WTC11 (cell line): ENCODE measurements at regions not wholly inside any gene's neighbourhood (a gene's known extent, or its start where the extent isn't known, plus 50 kb on each side); places are given as distances from the start of the nearest gene placed in this dataset.

ENCODE experiments used
- ATAC-seq: fragments of 200-7000 bp; cut with Tn5 transposase; 2 replicates; pipeline ENCODE4 v1.10.0; 2021; ENCODE audit warnings: mild to moderate bottlenecking, moderate library complexity
- CTCF ChIA-PET: fragments of 300-600 bp; sonication (Branson Sonifier 250); formaldehyde crosslinking; loops from one replicate; lab custom pipeline; 2021; ENCODE audit warnings: antibody characterized with exemption; lab: Charles Lee
- POLR2A ChIA-PET: fragments of 350-600 bp; sonication (Branson Sonifier 250); formaldehyde crosslinking; loops from one replicate; lab custom pipeline; 2021; ENCODE audit warnings: antibody characterized with exemption; lab: Charles Lee
- DNase-seq: peaks from one replicate; pipeline ENCODE4 v3.0.0; 2021; ENCODE audit warnings: low spot score
- H3K27ac Mint-ChIP-seq: 2 replicates; pipeline ENCODE4 v1.8.0; 2021; ENCODE audit warnings: mixed read lengths
- H3K27me3 Mint-ChIP-seq: 2 replicates; pipeline ENCODE4 v1.8.0; 2021; ENCODE audit warnings: low read depth, mild to moderate bottlenecking, moderate library complexity, mixed read lengths
- H3K36me3 Mint-ChIP-seq: 2 replicates; pipeline ENCODE4 v1.8.0; 2021; ENCODE audit warnings: mixed read lengths
- H3K4me1 Mint-ChIP-seq: 2 replicates; pipeline ENCODE4 v1.8.0; 2022; ENCODE audit warnings: mixed read lengths
- H3K4me3 Mint-ChIP-seq: 2 replicates; pipeline ENCODE4 v1.8.0; 2021; ENCODE audit warnings: mild to moderate bottlenecking, moderate library complexity, mixed read lengths
- H3K9me3 Mint-ChIP-seq: 2 replicates; pipeline ENCODE4 v1.8.0; 2021; ENCODE audit warnings: mixed read lengths
- ATF2 ChIP-seq: sonication (generic); formaldehyde crosslinking; IDR thresholded peaks from 2 replicates; pipeline ENCODE4 v1.8.1; 2022; ENCODE audit warnings: low read depth, missing genetic modification reagents, borderline replicate concordance
- E2F5 ChIP-seq: sonication (generic); formaldehyde crosslinking; IDR thresholded peaks from 2 replicates; pipeline ENCODE4 v1.8.1; 2022; ENCODE audit warnings: mild to moderate bottlenecking, moderate library complexity, missing genetic modification reagents
- ELF4 ChIP-seq: sonication (generic); formaldehyde crosslinking; IDR thresholded peaks from 2 replicates; pipeline ENCODE4 v1.8.1; 2022; ENCODE audit warnings: low read depth, mild to moderate bottlenecking, moderate library complexity, missing genetic modification reagents
- FOXJ3 ChIP-seq: sonication (generic); formaldehyde crosslinking; IDR thresholded peaks from 2 replicates; pipeline ENCODE4 v1.9.0; 2021; ENCODE audit warnings: missing genetic modification reagents, mild to moderate bottlenecking, borderline replicate concordance
- GTF2I ChIP-seq: fragments of 250-450 bp; sonication (Bioruptor Pico); conservative IDR thresholded peaks from 2 replicates; pipeline ENCODE4 v1.4.0; 2021; ENCODE audit warnings: mild to moderate bottlenecking
- IRF2 ChIP-seq: sonication (generic); formaldehyde crosslinking; IDR thresholded peaks from 2 replicates; pipeline ENCODE4 v1.8.0; 2022; ENCODE audit warnings: low read depth, missing genetic modification reagents, borderline replicate concordance
- SOX15 ChIP-seq: fragments of 250-450 bp; sonication (Bioruptor Pico); IDR thresholded peaks from 2 replicates; pipeline ENCODE4 v1.9.0; 2021; ENCODE audit warnings: mild to moderate bottlenecking
- ZBTB21 ChIP-seq: sonication (generic); formaldehyde crosslinking; IDR thresholded peaks from 2 replicates; pipeline ENCODE4 v1.8.1; 2023; ENCODE audit warnings: mild to moderate bottlenecking, missing genetic modification reagents, borderline replicate concordance
- ZNF219 ChIP-seq: sonication (generic); formaldehyde crosslinking; IDR thresholded peaks from 2 replicates; pipeline ENCODE4 v1.8.0; 2023; ENCODE audit warnings: missing genetic modification reagents, mild to moderate bottlenecking, borderline replicate concordance
- ZNF416 ChIP-seq: fragments of 250-450 bp; sonication (Bioruptor Pico); IDR thresholded peaks from 2 replicates; pipeline ENCODE4 v1.9.0; 2021; ENCODE audit warnings: mild to moderate bottlenecking, inconsistent platforms
- ZNF423 ChIP-seq: fragments of 250-450 bp; sonication (Bioruptor Pico); IDR thresholded peaks from 2 replicates; pipeline ENCODE4 v2.1.2; 2022; ENCODE audit warnings: mild to moderate bottlenecking, moderate library complexity
- ZNF532 ChIP-seq: fragments of 250-450 bp; sonication (Bioruptor Pico); IDR thresholded peaks from 2 replicates; pipeline ENCODE4 v1.9.0; 2021; ENCODE audit warnings: mild to moderate bottlenecking, borderline replicate concordance
- TF ChIP-seq, protein P1 (sequence below): sonication (generic); formaldehyde crosslinking; IDR thresholded peaks from 2 replicates; pipeline ENCODE4 v1.8.1; 2022; ENCODE audit warnings: mild to moderate bottlenecking, missing genetic modification reagents, moderate library complexity, borderline replicate concordance
- TF ChIP-seq, protein P2 (sequence below): sonication (generic); formaldehyde crosslinking; conservative IDR thresholded peaks from 2 replicates; pipeline ENCODE4 v1.8.1; 2022; ENCODE audit warnings: mild to moderate bottlenecking, missing genetic modification reagents
- TF ChIP-seq, protein P3 (sequence below): fragments of 250-450 bp; sonication (Bioruptor Pico); IDR thresholded peaks from 2 replicates; pipeline ENCODE4 v1.8.0; 2021; ENCODE audit warnings: mild to moderate bottlenecking
- TF ChIP-seq, protein P4 (sequence below): fragments of 200-600 bp; IDR thresholded peaks from 2 replicates; pipeline ENCODE4 v1.8.0; 2022; ENCODE audit warnings: antibody characterized with exemption
- TF ChIP-seq, protein P5 (sequence below): sonication (generic); formaldehyde crosslinking; IDR thresholded peaks from 2 replicates; pipeline ENCODE4 v1.8.0; 2022; ENCODE audit warnings: mild to moderate bottlenecking, missing genetic modification reagents

DNA sequence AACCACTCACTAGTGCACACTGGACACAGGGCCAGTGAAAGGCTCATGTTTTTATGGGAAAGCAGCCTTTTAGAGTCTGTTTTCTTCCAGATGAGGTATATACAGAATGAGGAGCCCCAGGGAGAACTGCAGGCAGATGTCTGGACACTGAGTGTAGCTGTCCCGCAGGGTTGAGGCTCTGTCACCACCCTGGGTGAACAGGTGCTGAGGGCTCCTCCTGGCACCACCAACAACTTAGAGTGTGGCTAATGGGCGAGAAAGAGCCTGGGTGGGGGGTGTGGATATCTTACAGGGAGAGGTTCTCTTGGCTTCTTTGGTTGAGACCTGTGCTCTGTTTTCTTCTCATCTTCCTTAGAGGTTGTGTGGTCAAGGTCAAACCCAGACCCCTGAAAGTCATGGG, 202.1 kb upstream of the GPR12 start:
- H3K4me3 Mint-ChIP-seq = no peak overlapping the region
- H3K4me1 Mint-ChIP-seq = peaks cover 10% of the 10 kb centered on the region
- CTCF ChIA-PET = interaction anchor here (1.1 to 6.0 kb wide), 5 partner anchors 10 to 400 kb away, joined by 3 to 31 read pairs (median 9); no protein-coding TSS in a partner anchor
- TF ChIP-seq E2F5 (CRISPR knock-in tag) (no peak), ATF2 (CRISPR knock-in tag) (no peak), ZNF219 (CRISPR knock-in tag) (no peak), IRF2 (CRISPR knock-in tag) (no peak)
- TF ChIP-seq, protein P1, sequence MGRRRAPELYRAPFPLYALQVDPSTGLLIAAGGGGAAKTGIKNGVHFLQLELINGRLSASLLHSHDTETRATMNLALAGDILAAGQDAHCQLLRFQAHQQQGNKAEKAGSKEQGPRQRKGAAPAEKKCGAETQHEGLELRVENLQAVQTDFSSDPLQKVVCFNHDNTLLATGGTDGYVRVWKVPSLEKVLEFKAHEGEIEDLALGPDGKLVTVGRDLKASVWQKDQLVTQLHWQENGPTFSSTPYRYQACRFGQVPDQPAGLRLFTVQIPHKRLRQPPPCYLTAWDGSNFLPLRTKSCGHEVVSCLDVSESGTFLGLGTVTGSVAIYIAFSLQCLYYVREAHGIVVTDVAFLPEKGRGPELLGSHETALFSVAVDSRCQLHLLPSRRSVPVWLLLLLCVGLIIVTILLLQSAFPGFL = no peak
- TF ChIP-seq, protein P2, sequence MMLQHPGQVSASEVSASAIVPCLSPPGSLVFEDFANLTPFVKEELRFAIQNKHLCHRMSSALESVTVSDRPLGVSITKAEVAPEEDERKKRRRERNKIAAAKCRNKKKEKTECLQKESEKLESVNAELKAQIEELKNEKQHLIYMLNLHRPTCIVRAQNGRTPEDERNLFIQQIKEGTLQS (CRISPR knock-in tag) = no peak
- TF ChIP-seq, protein P3, sequence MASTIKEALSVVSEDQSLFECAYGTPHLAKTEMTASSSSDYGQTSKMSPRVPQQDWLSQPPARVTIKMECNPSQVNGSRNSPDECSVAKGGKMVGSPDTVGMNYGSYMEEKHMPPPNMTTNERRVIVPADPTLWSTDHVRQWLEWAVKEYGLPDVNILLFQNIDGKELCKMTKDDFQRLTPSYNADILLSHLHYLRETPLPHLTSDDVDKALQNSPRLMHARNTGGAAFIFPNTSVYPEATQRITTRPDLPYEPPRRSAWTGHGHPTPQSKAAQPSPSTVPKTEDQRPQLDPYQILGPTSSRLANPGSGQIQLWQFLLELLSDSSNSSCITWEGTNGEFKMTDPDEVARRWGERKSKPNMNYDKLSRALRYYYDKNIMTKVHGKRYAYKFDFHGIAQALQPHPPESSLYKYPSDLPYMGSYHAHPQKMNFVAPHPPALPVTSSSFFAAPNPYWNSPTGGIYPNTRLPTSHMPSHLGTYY (CRISPR knock-in tag) = no peak
- TF ChIP-seq, protein P4, sequence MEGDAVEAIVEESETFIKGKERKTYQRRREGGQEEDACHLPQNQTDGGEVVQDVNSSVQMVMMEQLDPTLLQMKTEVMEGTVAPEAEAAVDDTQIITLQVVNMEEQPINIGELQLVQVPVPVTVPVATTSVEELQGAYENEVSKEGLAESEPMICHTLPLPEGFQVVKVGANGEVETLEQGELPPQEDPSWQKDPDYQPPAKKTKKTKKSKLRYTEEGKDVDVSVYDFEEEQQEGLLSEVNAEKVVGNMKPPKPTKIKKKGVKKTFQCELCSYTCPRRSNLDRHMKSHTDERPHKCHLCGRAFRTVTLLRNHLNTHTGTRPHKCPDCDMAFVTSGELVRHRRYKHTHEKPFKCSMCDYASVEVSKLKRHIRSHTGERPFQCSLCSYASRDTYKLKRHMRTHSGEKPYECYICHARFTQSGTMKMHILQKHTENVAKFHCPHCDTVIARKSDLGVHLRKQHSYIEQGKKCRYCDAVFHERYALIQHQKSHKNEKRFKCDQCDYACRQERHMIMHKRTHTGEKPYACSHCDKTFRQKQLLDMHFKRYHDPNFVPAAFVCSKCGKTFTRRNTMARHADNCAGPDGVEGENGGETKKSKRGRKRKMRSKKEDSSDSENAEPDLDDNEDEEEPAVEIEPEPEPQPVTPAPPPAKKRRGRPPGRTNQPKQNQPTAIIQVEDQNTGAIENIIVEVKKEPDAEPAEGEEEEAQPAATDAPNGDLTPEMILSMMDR = no peak
- TF ChIP-seq, protein P5, sequence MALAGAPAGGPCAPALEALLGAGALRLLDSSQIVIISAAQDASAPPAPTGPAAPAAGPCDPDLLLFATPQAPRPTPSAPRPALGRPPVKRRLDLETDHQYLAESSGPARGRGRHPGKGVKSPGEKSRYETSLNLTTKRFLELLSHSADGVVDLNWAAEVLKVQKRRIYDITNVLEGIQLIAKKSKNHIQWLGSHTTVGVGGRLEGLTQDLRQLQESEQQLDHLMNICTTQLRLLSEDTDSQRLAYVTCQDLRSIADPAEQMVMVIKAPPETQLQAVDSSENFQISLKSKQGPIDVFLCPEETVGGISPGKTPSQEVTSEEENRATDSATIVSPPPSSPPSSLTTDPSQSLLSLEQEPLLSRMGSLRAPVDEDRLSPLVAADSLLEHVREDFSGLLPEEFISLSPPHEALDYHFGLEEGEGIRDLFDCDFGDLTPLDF = no peak
- TF ChIP-seq, all 79 proteins: peak for 0
- Mint-ChIP-seq H3K36me3 (no peaks in the 10 kb centered on the region), H3K27me3 (no peaks in the 10 kb centered on the region), H3K27ac (no peak overlapping the region), H3K9me3 (no peaks in the 10 kb centered on the region)
- DNase-seq (no peak), ATAC-seq (no peak)
- POLR2A ChIA-PET = no interaction called here

DNA sequence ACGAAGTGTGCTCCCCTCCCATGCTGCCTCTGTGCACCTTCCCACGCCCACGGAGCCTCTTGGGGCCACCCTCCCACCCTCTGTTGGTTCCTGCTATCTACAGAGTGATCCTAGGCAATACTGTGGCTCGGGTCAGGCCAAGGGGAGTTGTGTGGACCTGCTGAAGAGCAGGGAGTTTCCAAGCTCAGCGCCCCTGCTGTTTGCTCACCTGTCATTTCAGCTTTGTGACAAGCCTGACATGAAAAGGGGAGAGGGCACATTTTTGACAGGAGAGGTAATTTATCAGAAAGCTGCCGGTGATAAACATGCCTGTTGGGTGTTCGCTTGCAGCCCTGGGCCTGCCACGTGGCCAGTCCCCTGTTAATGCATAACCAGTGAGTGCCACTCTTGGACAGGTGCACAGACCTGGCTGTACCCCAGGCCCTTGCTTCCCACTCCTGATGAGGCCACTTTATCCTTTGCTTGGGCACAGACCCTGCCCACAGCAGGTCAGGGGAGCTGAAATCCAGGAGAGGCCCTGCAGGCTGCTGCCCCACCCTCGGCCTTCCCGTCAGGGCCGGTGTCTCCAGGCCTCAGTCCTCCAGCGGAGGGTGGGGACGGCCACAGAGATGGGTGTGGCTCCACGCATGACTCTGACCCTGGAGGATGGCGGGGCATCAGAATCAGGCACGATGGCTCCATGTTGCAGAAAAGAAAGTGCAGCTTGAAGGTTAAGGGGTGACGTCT, 201.5 kb upstream of the GPR12 start:
- H3K27me3 Mint-ChIP-seq = no peaks in the 10 kb centered on the region
- H3K9me3 Mint-ChIP-seq = no peaks in the 10 kb centered on the region
- no peaks in the 10 kb centered on the region for H3K36me3 Mint-ChIP-seq
- DNase-seq (no peak), ATAC-seq (no peak)
- POLR2A ChIA-PET = no interaction called here
- peaks cover 10% of the 10 kb centered on the region for H3K4me1 Mint-ChIP-seq
- CTCF ChIA-PET = interaction anchor here (0.8 to 1.6 kb wide), 3 partner anchors 89 to 377 kb away, joined by 3 to 8 read pairs (median 3); no protein-coding TSS in a partner anchor
- H3K27ac Mint-ChIP-seq = no peak overlapping the region
- no peak overlapping the region for H3K4me3 Mint-ChIP-seq
- TF ChIP-seq SOX15 = no peak
- no peak for TF ChIP-seq ZBTB21 (CRISPR knock-in tag)
- TF ChIP-seq ZNF532 (CRISPR knock-in tag) = no peak
- TF ChIP-seq ZNF423 (CRISPR knock-in tag) = no peak
- TF ChIP-seq GTF2I (CRISPR knock-in tag) = no peak
- no peak for TF ChIP-seq ZNF416 (CRISPR knock-in tag)
- TF ChIP-seq ELF4 (CRISPR knock-in tag) = no peak
- no peak for TF ChIP-seq FOXJ3 (CRISPR knock-in tag)
